H9 (cell line): ENCODE measurements at regions not wholly inside any gene's neighbourhood (a gene's known extent, or its start where the extent isn't known, plus 50 kb on each side); places are given as distances from the start of the nearest gene placed in this dataset.

Experiments used
- DNase-seq: peaks from one replicate; pipeline ENCODE4 v3.0.0-alpha.2; 2017
- H2AFZ ChIP-seq: one replicate; pipeline ENCODE4 v1.6.1; 2013; ENCODE audit warnings: mild to moderate bottlenecking, low read length, control low read depth, moderate library complexity
- H2AK5ac ChIP-seq: 2 replicates; pipeline ENCODE4 v1.6.1; 2013; ENCODE audit warnings: low read length, control low read depth, mixed read lengths; ENCODE audit not compliant: insufficient read length
- H2BK120ac ChIP-seq: one replicate; pipeline ENCODE4 v1.6.1; 2013; ENCODE audit warnings: low read depth, mild to moderate bottlenecking, low read length, control low read depth, inconsistent platforms; ENCODE audit not compliant: poor library complexity, severe bottlenecking
- H2BK12ac ChIP-seq: 2 replicates; pipeline ENCODE4 v1.6.1; 2013; ENCODE audit warnings: low read length, control low read depth, mixed read lengths, low read depth; ENCODE audit not compliant: insufficient read length
- H2BK15ac ChIP-seq: 2 replicates; pipeline ENCODE4 v1.6.1; 2013; ENCODE audit warnings: low read depth, low read length, control low read depth
- H2BK20ac ChIP-seq: one replicate; pipeline ENCODE4 v1.6.1; 2013; ENCODE audit warnings: low read depth, mild to moderate bottlenecking, low read length, control low read depth, inconsistent platforms; ENCODE audit not compliant: poor library complexity, severe bottlenecking
- H2BK5ac ChIP-seq: 2 replicates; pipeline ENCODE4 v1.6.1; 2013; ENCODE audit warnings: low read length, control low read depth, mixed read lengths; ENCODE audit not compliant: insufficient read length
- H3K14ac ChIP-seq: 2 replicates; pipeline ENCODE4 v1.6.1; 2013; ENCODE audit warnings: low read length, control low read depth; ENCODE audit not compliant: insufficient read depth
- H3K18ac ChIP-seq: 2 replicates; pipeline ENCODE4 v1.6.1; 2013; ENCODE audit warnings: low read depth, mild to moderate bottlenecking, mixed read lengths, low read length, control low read depth; ENCODE audit not compliant: insufficient read length
- H3K23ac ChIP-seq: 2 replicates; pipeline ENCODE4 v1.6.1; 2013; ENCODE audit warnings: low read length, control low read depth, mixed read lengths, low read depth; ENCODE audit not compliant: insufficient read length
- H3K23me2 ChIP-seq: 2 replicates; pipeline ENCODE4 v1.6.1; 2013; ENCODE audit warnings: low read depth, mild to moderate bottlenecking, mixed read lengths, low read length, control low read depth; ENCODE audit not compliant: insufficient read length, poor library complexity, severe bottlenecking
- H3K27ac ChIP-seq: 2 replicates; pipeline ENCODE4 v1.5.1; 2013; ENCODE audit warnings: low read length, control low read depth, mixed read lengths, low read depth; ENCODE audit not compliant: insufficient read length
- H3K27me3 ChIP-seq: 2 replicates; pipeline ENCODE4 v1.6.1; 2013; ENCODE audit warnings: low read length, control low read depth, inconsistent platforms; ENCODE audit not compliant: insufficient read depth
- H3K4ac ChIP-seq: 2 replicates; pipeline ENCODE4 v1.6.1; 2013; ENCODE audit warnings: low read depth, mild to moderate bottlenecking, control low read depth, inconsistent platforms, low read length, moderate library complexity
- H3K4me1 ChIP-seq: 2 replicates; pipeline ENCODE4 v1.6.1; 2013; ENCODE audit warnings: low read length, control low read depth, inconsistent platforms; ENCODE audit not compliant: insufficient read depth
- H3K4me2 ChIP-seq: 2 replicates; pipeline ENCODE4 v1.6.1; 2013; ENCODE audit warnings: low read length, control low read depth, mixed read lengths; ENCODE audit not compliant: insufficient read length, insufficient read depth
- H3K56ac ChIP-seq: 2 replicates; pipeline ENCODE4 v1.6.1; 2013; ENCODE audit warnings: low read depth, mild to moderate bottlenecking, mixed read lengths, low read length, control low read depth; ENCODE audit not compliant: insufficient read length
- H3K79me1 ChIP-seq: 2 replicates; pipeline ENCODE4 v1.6.1; 2013; ENCODE audit warnings: low read depth, mild to moderate bottlenecking, moderate library complexity, low read length, control low read depth, inconsistent platforms; ENCODE audit not compliant: insufficient read depth, poor library complexity, severe bottlenecking
- H3K79me2 ChIP-seq: 2 replicates; pipeline ENCODE4 v1.6.1; 2013; ENCODE audit warnings: low read length, control low read depth, inconsistent platforms; ENCODE audit not compliant: insufficient read depth
- H3K9ac ChIP-seq: 2 replicates; pipeline ENCODE4 v1.6.1; 2013; ENCODE audit warnings: low read length, control low read depth, mixed read lengths; ENCODE audit not compliant: insufficient read length; ENCODE audit errors: extremely low read depth
- H3K9me3 ChIP-seq: one replicate; pipeline ENCODE4 v1.6.1; 2013; ENCODE audit warnings: low read depth, low read length, inconsistent platforms; ENCODE audit not compliant: control insufficient read depth
- H3T11ph ChIP-seq: one replicate; pipeline ENCODE4 v1.6.1; 2013; ENCODE audit warnings: mild to moderate bottlenecking, low read length, control low read depth, inconsistent platforms
- H4K20me1 ChIP-seq: one replicate; pipeline ENCODE4 v1.6.1; 2013; ENCODE audit not compliant: control insufficient read depth, insufficient read length, insufficient read depth
- H4K5ac ChIP-seq: 2 replicates; pipeline ENCODE4 v1.6.1; 2013; ENCODE audit warnings: low read depth, mild to moderate bottlenecking, mixed read lengths, low read length, control low read depth; ENCODE audit not compliant: insufficient read length
- H4K8ac ChIP-seq: replicated peaks from 2 replicates; pipeline ENCODE4 v1.6.1; 2013; ENCODE audit warnings: low read length, control low read depth, mixed read lengths, low read depth; ENCODE audit not compliant: insufficient read length
- H4K91ac ChIP-seq: 2 replicates; pipeline ENCODE4 v1.6.1; 2013; ENCODE audit warnings: low read depth, mild to moderate bottlenecking, moderate library complexity, mixed read lengths, low read length, control low read depth; ENCODE audit not compliant: insufficient read length
- H3K27ac Mint-ChIP-seq, 3 experiments: 2 replicates in 2 of 3; 3 replicates in 1 of 3; pipeline ENCODE4 v1.8.0; 2020 to 2021; ENCODE audit warnings: mixed read lengths in 3 of 3, mild to moderate bottlenecking in 1 of 3, moderate library complexity in 1 of 3
- H3K27me3 Mint-ChIP-seq: 2 replicates; pipeline ENCODE4 v1.8.0; 2021; ENCODE audit warnings: low read depth, mild to moderate bottlenecking, moderate library complexity, mixed read lengths
- H3K36me3 Mint-ChIP-seq, 3 experiments: 2 replicates in 2 of 3; 3 replicates in 1 of 3; pipeline ENCODE4 v1.8.0; 2020 to 2021; ENCODE audit warnings: low read depth in 3 of 3, mixed read lengths in 3 of 3; ENCODE audit not compliant: insufficient read depth in 1 of 3
- H3K4me1 Mint-ChIP-seq, 2 experiments: 2 replicates each; pipeline ENCODE4 v1.8.0; 2020; ENCODE audit warnings: mixed read lengths in 2 of 2
- H3K4me3 Mint-ChIP-seq, 2 experiments: 2 replicates in 1 of 2; 3 replicates in 1 of 2; pipeline ENCODE4 v1.8.0; 2020 to 2021; ENCODE audit warnings: mild to moderate bottlenecking in 2 of 2, mixed read lengths in 2 of 2, moderate library complexity in 1 of 2
- H3K9me3 Mint-ChIP-seq, 2 experiments: 2 replicates in 1 of 2; 3 replicates in 1 of 2; pipeline ENCODE4 v1.8.0; 2020; ENCODE audit warnings: mild to moderate bottlenecking in 2 of 2, mixed read lengths in 2 of 2, moderate library complexity in 1 of 2
- WGBS: extraction: QIAGEN DNeasy Blood & Tissue Kit; methylation state at CpG from one replicate; pipeline ENCODE4 v1.1.7; 2013; ENCODE audit warnings: missing lambda C conversion rate, low lambda C conversion rate, mixed read lengths; ENCODE audit not compliant: insufficient read length; ENCODE audit errors: extremely low coverage; 5-methylcytosine and 5-hydroxymethylcytosine counted together
- TF ChIP-seq, protein P1 (sequence below): fragments of 200-600 bp; sonication (generic); conservative IDR thresholded peaks from 3 replicates; pipeline ENCODE4 v1.8.0; 2021; ENCODE audit warnings: antibody characterized with exemption, mild to moderate bottlenecking

DNA sequence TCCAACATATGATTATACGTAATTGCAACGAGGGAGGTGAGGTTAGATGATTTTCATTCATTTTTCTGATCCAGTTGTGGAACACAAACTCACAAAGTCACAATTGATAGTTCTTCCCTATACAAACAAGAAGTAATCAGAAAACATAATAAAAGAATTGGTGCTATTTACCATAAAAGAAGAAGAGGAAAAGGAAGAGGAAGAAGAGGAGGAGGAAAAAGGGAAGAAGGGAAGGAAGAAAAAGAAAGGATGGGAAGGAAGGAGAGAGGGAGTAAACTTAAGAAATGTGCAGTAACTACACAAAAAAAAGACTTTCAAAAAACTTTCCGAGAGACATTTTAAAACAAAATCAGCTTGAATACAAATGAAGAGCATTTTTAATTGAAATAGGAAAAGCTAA, 65.0 kb downstream of the CCDC71L start:
- H3T11ph ChIP-seq = no peak overlapping the region
- Mint-ChIP-seq H3K27ac (no peak overlapping the region), H3K4me1 (peaks cover 2 to 4% of the 10 kb centered on the region in 2 experiments), H3K36me3 (no peaks in the 10 kb centered on the region), H3K4me3 (no peak overlapping the region), H3K27me3 (peaks cover 4% of the 10 kb centered on the region), H3K9me3 (no peaks in the 10 kb centered on the region)
- H3K4me1 ChIP-seq = no peaks in the 10 kb centered on the region
- H2BK5ac ChIP-seq = no peak overlapping the region
- no peak overlapping the region for H3K27ac ChIP-seq
- no peak overlapping the region for H2AK5ac ChIP-seq
- H2BK15ac ChIP-seq = no peak overlapping the region
- H4K20me1 ChIP-seq = no peaks in the 10 kb centered on the region
- H3K79me2 ChIP-seq = no peaks in the 10 kb centered on the region
- WGBS = no CpG with 5 or more reads among the region's 3 CpGs
- no peak overlapping the region for H3K18ac ChIP-seq
- no peaks in the 10 kb centered on the region for H3K9me3 ChIP-seq
- H4K5ac ChIP-seq = no peak overlapping the region
- no peak overlapping the region for H2BK120ac ChIP-seq
- H3K79me1 ChIP-seq = no peaks in the 10 kb centered on the region
- H3K27me3 ChIP-seq = no peaks in the 10 kb centered on the region
- no peak overlapping the region for H2BK20ac ChIP-seq
- no peak overlapping the region for H3K9ac ChIP-seq
- H3K23me2 ChIP-seq = peaks cover 2% of the 10 kb centered on the region
- H3K4ac ChIP-seq = no peak overlapping the region
- TF ChIP-seq, protein P1, sequence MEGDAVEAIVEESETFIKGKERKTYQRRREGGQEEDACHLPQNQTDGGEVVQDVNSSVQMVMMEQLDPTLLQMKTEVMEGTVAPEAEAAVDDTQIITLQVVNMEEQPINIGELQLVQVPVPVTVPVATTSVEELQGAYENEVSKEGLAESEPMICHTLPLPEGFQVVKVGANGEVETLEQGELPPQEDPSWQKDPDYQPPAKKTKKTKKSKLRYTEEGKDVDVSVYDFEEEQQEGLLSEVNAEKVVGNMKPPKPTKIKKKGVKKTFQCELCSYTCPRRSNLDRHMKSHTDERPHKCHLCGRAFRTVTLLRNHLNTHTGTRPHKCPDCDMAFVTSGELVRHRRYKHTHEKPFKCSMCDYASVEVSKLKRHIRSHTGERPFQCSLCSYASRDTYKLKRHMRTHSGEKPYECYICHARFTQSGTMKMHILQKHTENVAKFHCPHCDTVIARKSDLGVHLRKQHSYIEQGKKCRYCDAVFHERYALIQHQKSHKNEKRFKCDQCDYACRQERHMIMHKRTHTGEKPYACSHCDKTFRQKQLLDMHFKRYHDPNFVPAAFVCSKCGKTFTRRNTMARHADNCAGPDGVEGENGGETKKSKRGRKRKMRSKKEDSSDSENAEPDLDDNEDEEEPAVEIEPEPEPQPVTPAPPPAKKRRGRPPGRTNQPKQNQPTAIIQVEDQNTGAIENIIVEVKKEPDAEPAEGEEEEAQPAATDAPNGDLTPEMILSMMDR = no peak
- H4K91ac ChIP-seq = no peak overlapping the region
- H2AFZ ChIP-seq = no peak overlapping the region
- no peak overlapping the region for H3K14ac ChIP-seq
- no peak overlapping the region for H3K56ac ChIP-seq
- no peak overlapping the region for H2BK12ac ChIP-seq
- no peak for DNase-seq
- H3K4me2 ChIP-seq = no peak overlapping the region
- H4K8ac ChIP-seq = no peak overlapping the region
- no peak overlapping the region for H3K23ac ChIP-seq
